ENCODE measurements at regions not wholly inside any gene's neighbourhood (a gene's known extent, or its start where the extent isn't known, plus 50 kb on each side); places are given as distances from the start of the nearest gene placed in this dataset.

DNA sequence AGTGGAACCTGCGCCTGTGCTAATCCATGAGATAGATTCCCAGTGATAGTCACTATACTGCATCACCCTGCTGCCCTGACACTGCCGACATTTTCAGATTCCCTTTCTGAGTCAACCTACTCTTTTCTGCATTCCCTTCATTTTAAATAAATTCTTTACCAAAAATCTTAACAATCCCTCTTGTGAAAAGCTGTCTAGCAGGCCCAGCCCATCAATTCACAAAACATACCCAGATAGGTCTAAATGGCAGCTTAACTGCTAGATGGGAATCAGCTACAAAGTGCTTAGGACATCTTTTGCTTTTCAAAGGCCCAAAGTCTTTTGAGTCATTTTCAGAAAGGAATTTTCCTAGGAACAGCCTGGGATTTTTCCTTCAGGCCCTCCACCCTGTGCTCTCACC, 180.1 kb upstream of the PTBP2 start:
- H3K36me3 ChIP-seq, result no peaks in the 10 kb centered on the region
- no peak overlapping the region for H3K4me3 ChIP-seq
- 82% methylated on average over 2 of the region's 2 CpGs for WGBS
- intact Hi-C loops (cut with DNase I), result loop anchor here (5.0 kb wide), 1 partner anchor 181 kb away; the partner anchor contains the start of gene PTBP2
- TF ChIP-seq, protein P1, sequence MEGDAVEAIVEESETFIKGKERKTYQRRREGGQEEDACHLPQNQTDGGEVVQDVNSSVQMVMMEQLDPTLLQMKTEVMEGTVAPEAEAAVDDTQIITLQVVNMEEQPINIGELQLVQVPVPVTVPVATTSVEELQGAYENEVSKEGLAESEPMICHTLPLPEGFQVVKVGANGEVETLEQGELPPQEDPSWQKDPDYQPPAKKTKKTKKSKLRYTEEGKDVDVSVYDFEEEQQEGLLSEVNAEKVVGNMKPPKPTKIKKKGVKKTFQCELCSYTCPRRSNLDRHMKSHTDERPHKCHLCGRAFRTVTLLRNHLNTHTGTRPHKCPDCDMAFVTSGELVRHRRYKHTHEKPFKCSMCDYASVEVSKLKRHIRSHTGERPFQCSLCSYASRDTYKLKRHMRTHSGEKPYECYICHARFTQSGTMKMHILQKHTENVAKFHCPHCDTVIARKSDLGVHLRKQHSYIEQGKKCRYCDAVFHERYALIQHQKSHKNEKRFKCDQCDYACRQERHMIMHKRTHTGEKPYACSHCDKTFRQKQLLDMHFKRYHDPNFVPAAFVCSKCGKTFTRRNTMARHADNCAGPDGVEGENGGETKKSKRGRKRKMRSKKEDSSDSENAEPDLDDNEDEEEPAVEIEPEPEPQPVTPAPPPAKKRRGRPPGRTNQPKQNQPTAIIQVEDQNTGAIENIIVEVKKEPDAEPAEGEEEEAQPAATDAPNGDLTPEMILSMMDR (IDR thresholded peaks at IDR 0.05), result no peak
- TF ChIP-seq POLR2A (IDR thresholded peaks at IDR 0.05; ENCODE audit: low read depth) (no peak), POLR2AphosphoS5 (IDR thresholded peaks at IDR 0.05) (no peak), EP300 (IDR thresholded peaks at IDR 0.05) (no peak)
- no peak overlapping the region for H3K27ac ChIP-seq (replicated peaks in 1 of 4)
- peaks cover 20 to 39% (median 34%) of the 10 kb centered on the region in 4 donors for H3K4me1 ChIP-seq
- no peak for DNase-seq (ENCODE audit: extremely low spot score)
- H3K9me3 ChIP-seq, result no peaks in the 10 kb centered on the region
- H3K27me3 ChIP-seq, result no peaks in the 10 kb centered on the region

DNA sequence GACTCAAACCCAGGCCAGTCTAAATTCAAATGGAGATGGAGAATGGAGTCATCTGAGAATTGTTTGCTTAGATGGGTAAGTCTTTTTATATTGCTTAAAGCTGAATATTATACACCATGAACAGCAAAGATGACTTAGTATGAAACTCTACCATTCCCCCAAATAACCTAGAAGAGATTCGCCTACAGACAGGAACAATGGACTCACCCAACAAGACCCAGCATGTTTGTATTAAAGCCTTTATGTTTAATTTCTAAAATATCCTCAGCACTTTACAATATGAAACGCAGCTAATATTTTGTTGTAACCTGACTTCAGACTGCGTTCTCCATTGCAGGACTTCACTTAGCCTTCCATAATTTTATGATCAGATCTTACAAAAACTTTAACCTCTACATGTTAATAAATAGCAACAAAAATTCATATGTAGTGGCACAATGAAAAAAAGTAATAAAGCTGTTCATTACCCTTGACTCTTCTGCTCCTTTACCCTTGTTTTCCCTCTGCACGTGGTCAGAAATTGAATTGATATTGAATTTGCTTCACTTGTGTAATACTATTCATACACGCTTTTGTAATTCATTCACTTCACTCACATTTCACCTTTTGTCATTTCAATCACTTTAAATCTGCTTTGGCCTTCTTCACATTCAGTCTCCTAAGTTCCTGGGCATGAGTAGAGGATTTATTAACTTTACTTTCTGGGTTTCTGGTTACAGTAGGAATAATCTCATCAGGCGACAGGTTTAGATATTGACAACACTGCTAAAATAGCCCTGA, 177.3 kb upstream of the PTBP2 start:
- no peaks in the 10 kb centered on the region for H3K9me3 ChIP-seq
- intact Hi-C loops (cut with DNase I), result loop anchor here (5.0 kb wide), 1 partner anchor 178 kb away; the partner anchor contains the start of gene PTBP2
- H3K36me3 ChIP-seq, result no peaks in the 10 kb centered on the region
- no peak for DNase-seq (ENCODE audit: extremely low spot score)
- H3K27ac ChIP-seq (replicated peaks in 1 of 4), result no peak overlapping the region
- peaks cover 9 to 12% (median 12%) of the 10 kb centered on the region in 4 donors for H3K4me1 ChIP-seq
- no peaks in the 10 kb centered on the region for H3K27me3 ChIP-seq
- no peak overlapping the region for H3K4me3 ChIP-seq
- 94% methylated on average over 6 of the region's 6 CpGs for WGBS
- no peak for TF ChIP-seq POLR2AphosphoS5 (IDR thresholded peaks at IDR 0.05)
- no peak for TF ChIP-seq POLR2A (IDR thresholded peaks at IDR 0.05; ENCODE audit: low read depth)
- no peak for TF ChIP-seq EP300 (IDR thresholded peaks at IDR 0.05)
- TF ChIP-seq, protein P1 (IDR thresholded peaks at IDR 0.05), result no peak

- Histone ChIP-seq H3K36me3 (no peaks in the 10 kb centered on the region), H3K27me3 (no peaks in the 10 kb centered on the region), H3K4me3 (no peak overlapping the region), H3K4me1 (peaks cover 3 to 7% (median 6%) of the 10 kb centered on the region in 4 donors), H3K27ac (replicated peaks in 1 of 4) (no peak overlapping the region), H3K9me3 (no peaks in the 10 kb centered on the region)
- no peak for DNase-seq (ENCODE audit: extremely low spot score)
- WGBS, result 95% methylated on average over 1 of the region's 1 CpG
- intact Hi-C loops (cut with DNase I), result loop anchor here (5.0 kb wide), 1 partner anchor 177 kb away; the partner anchor contains the start of gene PTBP2
- TF ChIP-seq, protein P1 (IDR thresholded peaks at IDR 0.05), result no peak
- no peak for TF ChIP-seq POLR2A (IDR thresholded peaks at IDR 0.05; ENCODE audit: low read depth)
- TF ChIP-seq POLR2AphosphoS5 (IDR thresholded peaks at IDR 0.05), result no peak
- no peak for TF ChIP-seq EP300 (IDR thresholded peaks at IDR 0.05)
Measured at GRCh38 chr1:96544831-96545221, 176.8 kb upstream of the PTBP2 start.

GRCh38 chr1:96545935-96546656, 175.5 kb upstream of the PTBP2 start:
- 91% methylated on average over 4 of the region's 4 CpGs for WGBS
- TF ChIP-seq, protein P1 (IDR thresholded peaks at IDR 0.05), result no peak
- TF ChIP-seq POLR2A (IDR thresholded peaks at IDR 0.05; ENCODE audit: low read depth), result no peak
- no peak for TF ChIP-seq POLR2AphosphoS5 (IDR thresholded peaks at IDR 0.05)
- TF ChIP-seq EP300 (IDR thresholded peaks at IDR 0.05), result no peak
- Histone ChIP-seq H3K4me3 (no peak overlapping the region), H3K27me3 (no peaks in the 10 kb centered on the region), H3K27ac (replicated peaks in 1 of 4) (no peak overlapping the region), H3K9me3 (no peaks in the 10 kb centered on the region), H3K4me1 (no peaks in the 10 kb centered on the region), H3K36me3 (no peaks in the 10 kb centered on the region)
- DNase-seq (ENCODE audit: extremely low spot score), result no peak
- intact Hi-C loops (cut with DNase I), result no loop called here
